GM21447 (cell line): ENCODE measurements at regions not wholly inside any gene's neighbourhood (a gene's known extent, or its start where the extent isn't known, plus 50 kb on each side); places are given as distances from the start of the nearest gene placed in this dataset.

ENCODE experiments used
- ATAC-seq: cut with Tn5 transposase; IDR thresholded peaks from one replicate; pipeline ENCODE4 v1.9.1; 2021; ENCODE audit not compliant: unreplicated experiment

- no peak for ATAC-seq
Measured at GRCh38 chrX:45894864-45895645, 650.2 kb downstream of the ZNF674 start.

DNA sequence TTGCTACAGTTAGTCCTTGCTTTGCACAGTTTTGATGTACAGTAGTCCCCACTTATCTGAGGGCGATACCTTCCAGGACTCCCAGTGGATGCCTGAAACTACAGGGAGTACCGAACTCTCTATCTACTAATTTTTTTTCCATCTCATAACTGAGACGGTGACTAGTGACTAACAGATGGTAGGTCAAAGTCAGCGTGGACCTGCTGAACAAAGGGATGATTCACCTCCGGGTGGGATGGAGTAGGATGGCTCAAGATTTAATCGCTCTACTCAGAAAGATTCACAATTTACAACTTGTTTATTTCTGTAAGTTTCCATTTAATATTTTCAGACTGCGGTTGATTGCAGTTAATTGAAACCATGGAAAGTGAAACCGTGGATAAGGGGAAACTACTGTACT is 655.8 kb downstream of the ZNF674 start:
- ATAC-seq = no peak

DNA sequence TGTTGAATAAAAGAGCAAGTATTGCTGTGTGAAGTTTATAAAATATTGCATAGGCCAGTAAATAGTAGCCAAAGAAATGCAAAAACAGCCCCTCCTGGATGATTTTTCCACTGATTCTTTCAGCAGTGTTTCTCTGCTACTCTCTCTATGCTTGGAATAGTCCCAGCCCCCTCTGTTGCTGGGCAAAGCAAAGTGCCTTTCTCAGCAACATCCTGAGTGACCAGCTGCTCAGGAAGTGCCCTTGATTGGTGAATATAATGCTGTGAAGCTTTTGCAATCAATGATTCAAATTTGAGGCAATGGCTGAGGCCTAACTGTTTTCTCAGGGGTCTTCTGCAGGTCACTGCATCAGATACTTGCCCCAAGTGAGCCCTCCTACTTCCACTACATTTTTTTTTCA is 656.7 kb downstream of the ZNF674 start:
- ATAC-seq = no peak

GRCh38 chrX:45885931-45886330 is 659.3 kb downstream of the ZNF674 start:
- no peak for ATAC-seq

DNA sequence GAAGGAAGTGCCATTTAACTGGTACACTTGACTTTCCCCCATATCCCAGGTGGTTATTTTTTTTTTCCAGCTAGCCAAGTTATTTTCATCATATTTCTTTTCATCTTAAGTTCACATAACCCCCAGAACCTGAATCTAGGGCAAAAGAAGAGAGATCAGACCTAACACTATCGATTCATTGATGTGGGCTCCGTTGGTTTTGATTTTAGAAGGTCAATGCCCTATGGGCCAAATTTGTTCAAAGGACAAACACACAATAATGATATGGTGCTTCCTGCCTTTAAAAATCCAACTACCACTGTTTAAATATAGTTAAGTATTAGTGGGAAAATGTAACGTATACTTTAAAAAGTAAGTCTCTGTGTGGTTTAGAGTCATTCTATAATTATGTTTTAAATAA is 665.7 kb downstream of the ZNF674 start:
- ATAC-seq = no peak

DNA sequence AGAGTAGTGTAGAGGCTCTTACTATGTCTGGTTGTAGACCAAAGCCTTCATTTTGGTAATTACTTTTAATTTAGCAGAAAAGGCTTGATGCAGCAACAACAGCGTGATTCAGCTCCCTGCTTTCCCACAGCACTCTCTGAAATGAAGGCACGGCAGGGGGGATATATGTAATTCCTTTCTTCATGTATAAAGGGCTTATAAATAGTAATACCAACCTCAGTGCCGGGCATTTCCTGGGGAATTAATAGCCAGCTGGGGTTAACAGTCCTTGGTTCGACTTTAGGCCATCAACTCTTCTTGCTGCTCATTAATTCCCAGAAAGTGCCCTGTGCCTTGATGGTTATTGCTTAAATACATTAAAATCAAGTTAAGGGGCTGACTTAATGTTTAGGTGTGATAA is 669.0 kb downstream of the ZNF674 start:
- no peak for ATAC-seq

DNA sequence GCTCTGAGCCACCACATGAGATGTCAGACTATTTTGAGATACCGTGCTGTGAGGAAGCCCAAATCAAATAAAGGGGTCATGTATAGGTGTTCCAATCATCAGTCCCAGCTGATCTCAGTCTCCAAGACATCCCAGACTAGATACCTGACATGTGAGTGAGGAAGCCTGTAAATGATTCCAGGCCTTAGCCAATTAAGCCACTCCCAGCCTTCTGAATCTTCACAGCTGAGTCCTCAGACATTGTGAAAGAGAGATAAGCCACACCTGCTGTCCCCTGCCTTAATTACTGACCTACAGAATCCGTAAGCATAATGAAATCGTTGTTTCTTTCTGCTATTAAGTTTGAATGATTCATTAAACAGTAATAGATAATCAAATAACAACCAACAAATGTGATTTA is 671.4 kb downstream of the ZNF674 start:
- ATAC-seq = no peak

GRCh38 chrX:45872480-45872879 is 671.8 kb upstream of the DIPK2B start:
- ATAC-seq = no peak

- no peak for ATAC-seq
Measured at GRCh38 chrX:45868425-45868824, 667.7 kb upstream of the DIPK2B start.

GRCh38 chrX:45862801-45863200 is 662.1 kb upstream of the DIPK2B start:
- no peak for ATAC-seq

DNA sequence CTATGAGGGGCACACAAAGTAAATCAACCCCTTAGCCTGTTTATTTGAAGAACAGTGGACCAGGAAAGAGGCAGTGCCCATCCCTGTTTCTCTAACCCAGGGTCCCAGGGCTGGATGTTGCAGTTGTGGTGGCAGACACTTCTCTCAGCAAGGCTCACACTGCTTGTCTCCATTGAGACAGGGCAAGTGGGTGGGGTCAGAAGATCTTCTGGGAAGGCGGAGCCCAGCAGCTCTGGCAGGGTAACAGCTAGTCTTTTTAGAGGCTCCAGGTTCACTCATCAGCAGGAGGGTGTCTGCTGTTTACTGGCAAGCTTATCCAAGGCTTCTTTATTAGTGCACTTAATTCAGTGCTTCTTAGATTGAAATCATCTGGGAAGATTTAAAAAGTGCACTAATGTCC is 659.8 kb upstream of the DIPK2B start:
- no peak for ATAC-seq

- ATAC-seq = no peak
Measured at GRCh38 chrX:45859407-45859806, 658.7 kb upstream of the DIPK2B start.

DNA sequence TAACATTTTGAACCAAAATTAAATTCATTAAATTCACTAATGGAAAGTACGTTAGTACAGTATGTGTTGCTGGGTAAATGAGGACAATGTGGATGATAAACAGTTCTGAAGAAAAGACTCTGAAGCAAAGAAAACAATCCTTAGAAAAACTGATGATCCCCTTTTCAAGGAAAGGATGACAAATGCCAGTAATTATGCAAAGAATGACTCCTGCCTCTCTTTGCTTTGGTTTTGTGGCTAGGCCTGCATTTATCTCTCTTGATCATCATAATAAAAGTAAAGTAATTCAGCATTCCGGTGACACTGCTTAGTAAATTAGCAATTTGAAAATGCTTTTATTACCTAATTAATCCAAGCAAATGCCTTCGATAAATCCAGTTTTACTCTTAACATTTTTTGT is 652.2 kb upstream of the DIPK2B start:
- no peak for ATAC-seq

- ATAC-seq = no peak
Measured at GRCh38 chrX:45851434-45851991, 650.8 kb upstream of the DIPK2B start.

GRCh38 chrX:45850775-45851433 is 650.2 kb upstream of the DIPK2B start:
- ATAC-seq = no peak

DNA sequence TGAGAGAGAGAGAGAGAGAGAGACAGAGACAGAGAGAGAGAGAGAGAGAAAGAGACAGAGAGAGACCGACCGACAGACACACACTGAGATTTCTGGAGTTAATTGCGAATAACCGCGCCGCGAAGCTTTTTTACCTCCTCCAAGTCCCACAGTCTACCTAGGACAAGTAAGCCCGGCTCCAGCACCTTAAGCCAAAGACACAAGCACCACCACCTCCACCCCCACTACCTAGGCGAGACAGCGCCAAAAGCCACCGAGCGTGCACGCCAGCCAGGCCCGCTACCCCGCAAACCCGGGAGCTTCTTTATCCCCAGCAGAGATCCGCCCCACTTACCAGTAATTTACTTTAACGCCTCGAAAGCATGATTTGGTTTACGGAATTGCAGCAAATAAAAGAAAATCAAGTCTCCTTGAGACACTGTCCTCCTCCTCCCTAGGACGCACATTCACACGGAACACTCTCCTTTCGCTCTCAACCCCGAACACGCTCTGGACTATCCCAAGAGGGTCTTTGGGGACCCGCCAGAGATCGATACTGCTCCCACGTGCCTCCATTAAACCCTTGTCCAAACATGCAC is 649.6 kb upstream of the DIPK2B start:
- ATAC-seq = no peak

DNA sequence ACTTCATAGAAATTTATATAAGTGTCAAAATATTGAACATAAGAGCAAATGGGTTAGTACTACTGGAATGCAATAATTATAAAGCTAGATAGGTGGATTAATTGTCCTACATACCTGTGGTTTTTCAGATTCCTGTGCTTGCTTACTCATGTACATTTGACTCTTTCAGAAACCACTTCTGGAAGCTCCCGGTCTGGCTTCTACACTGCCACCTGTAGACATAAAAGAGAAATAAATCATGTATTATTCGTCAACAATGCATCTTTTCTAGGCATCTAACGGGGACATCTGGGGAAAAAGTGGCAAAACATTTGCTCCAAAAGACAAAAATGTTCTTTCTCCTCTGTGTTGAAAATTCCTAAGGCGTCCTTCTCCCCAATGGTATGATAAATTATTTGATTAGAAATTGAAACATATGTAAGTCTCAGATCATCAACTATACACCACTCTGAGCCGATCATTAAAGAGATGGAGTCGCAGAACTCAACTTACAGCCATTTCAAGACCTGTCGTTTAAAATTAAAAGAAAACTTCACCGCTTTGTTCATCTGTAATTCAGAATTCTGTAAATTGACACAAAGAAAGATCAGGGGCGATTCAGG is 648.7 kb upstream of the DIPK2B start:
- ATAC-seq = no peak

GRCh38 chrX:45847961-45848360 is 647.3 kb upstream of the DIPK2B start:
- no peak for ATAC-seq

GRCh38 chrX:45846328-45846727 is 645.7 kb upstream of the DIPK2B start:
- ATAC-seq = no peak

- ATAC-seq = no peak
Measured at GRCh38 chrX:45845142-45845541, 644.5 kb upstream of the DIPK2B start.

DNA sequence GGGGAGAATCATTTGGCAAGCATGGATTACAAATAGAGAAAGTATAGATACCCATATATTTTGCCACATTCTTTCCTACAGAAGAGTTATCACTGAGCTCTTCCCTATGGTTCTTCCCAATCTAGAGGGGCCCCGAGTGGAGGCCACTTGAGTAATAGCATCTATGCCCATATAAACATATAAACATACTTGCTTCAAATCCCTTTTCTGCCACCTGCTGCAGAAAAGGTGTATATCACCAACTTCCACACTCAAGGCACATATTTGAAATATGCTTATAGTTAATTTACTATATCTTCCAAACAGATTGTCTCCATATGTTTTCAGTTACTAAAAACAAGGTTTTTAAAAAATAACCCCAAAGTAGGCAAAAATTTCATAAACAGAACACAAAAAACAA is 642.8 kb upstream of the DIPK2B start:
- no peak for ATAC-seq

GRCh38 chrX:45842926-45843315 is 642.2 kb upstream of the DIPK2B start:
- ATAC-seq = no peak
